OCI-LY7 (cell line): ENCODE measurements at regions not wholly inside any gene's neighbourhood (a gene's known extent, or its start where the extent isn't known, plus 50 kb on each side); places are given as distances from the start of the nearest gene placed in this dataset.

ENCODE experiments used
- EZH2phosphoT487 ChIP-seq: fragments of 200-600 bp; sonication (generic); IDR thresholded peaks from 2 replicates; pipeline ENCODE4 v1.6.1; 2018; ENCODE audit warnings: low read depth, borderline replicate concordance, mild to moderate bottlenecking, mixed run types, antibody characterized with exemption, low read length, moderate library complexity, mixed read lengths
- TF ChIP-seq, protein P1 (sequence below): fragments of 200-600 bp; sonication (generic); conservative IDR thresholded peaks from 2 replicates; pipeline ENCODE4 v1.5.1; 2014; ENCODE audit warnings: mild to moderate bottlenecking, antibody characterized with exemption, low read length, moderate library complexity, mixed read lengths

DNA sequence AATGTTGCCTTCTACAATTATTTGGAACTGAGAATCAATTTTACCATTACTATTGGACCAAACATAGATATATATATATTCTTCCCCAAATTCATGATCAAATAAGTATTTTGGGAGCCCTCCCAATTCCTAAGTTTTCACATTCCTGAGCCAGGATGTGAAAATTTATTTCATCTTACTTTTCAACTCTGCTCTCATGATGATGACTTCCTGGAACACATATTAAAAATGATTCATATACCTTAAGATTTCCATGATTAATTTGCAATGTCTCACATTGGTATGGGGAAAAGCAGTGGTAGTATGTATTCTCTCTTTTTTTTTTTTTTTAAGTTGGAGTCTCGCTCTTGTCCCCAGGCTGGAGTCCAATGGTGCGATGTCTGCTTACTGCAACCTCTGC, 596.1 kb upstream of the ZEB2 start:
- TF ChIP-seq, protein P1, sequence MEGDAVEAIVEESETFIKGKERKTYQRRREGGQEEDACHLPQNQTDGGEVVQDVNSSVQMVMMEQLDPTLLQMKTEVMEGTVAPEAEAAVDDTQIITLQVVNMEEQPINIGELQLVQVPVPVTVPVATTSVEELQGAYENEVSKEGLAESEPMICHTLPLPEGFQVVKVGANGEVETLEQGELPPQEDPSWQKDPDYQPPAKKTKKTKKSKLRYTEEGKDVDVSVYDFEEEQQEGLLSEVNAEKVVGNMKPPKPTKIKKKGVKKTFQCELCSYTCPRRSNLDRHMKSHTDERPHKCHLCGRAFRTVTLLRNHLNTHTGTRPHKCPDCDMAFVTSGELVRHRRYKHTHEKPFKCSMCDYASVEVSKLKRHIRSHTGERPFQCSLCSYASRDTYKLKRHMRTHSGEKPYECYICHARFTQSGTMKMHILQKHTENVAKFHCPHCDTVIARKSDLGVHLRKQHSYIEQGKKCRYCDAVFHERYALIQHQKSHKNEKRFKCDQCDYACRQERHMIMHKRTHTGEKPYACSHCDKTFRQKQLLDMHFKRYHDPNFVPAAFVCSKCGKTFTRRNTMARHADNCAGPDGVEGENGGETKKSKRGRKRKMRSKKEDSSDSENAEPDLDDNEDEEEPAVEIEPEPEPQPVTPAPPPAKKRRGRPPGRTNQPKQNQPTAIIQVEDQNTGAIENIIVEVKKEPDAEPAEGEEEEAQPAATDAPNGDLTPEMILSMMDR: no peak
- no peak for TF ChIP-seq EZH2phosphoT487
